GM23338 (cell line): ENCODE measurements at regions not wholly inside any gene's neighbourhood (a gene's known extent, or its start where the extent isn't known, plus 50 kb on each side); places are given as distances from the start of the nearest gene placed in this dataset.

ENCODE experiments used
- ATAC-seq: fragments of 200-7000 bp; cut with Tn5 transposase; 3 replicates; pipeline ENCODE4 v1.9.1; 2020
- DNase-seq: peaks from one replicate; pipeline ENCODE4 v3.0.0-alpha.2; 2015; ENCODE audit warnings: low spot score
- H2AFZ ChIP-seq: fragments of 200-600 bp; sonication (generic); 2 replicates; pipeline ENCODE4 v1.8.0; 2016; ENCODE audit warnings: antibody characterized with exemption, mild to moderate bottlenecking, moderate library complexity
- H3F3A ChIP-seq: fragments of 200-600 bp; sonication (generic); replicated peaks from 2 replicates; pipeline ENCODE4 v1.8.0; 2017; ENCODE audit warnings: antibody characterized with exemption, mixed run types, low read depth
- H3K27ac ChIP-seq: fragments of 200-600 bp; sonication (generic); 2 replicates; pipeline ENCODE4 v1.6.1; 2016; ENCODE audit warnings: low read depth
- H3K27me3 ChIP-seq: fragments of 200-600 bp; sonication (generic); 2 replicates; pipeline ENCODE4 v1.8.0; 2016; ENCODE audit warnings: mild to moderate bottlenecking, mixed run types, moderate library complexity; ENCODE audit not compliant: insufficient read depth
- H3K36me3 ChIP-seq: fragments of 200-600 bp; sonication (generic); 2 replicates; pipeline ENCODE4 v1.8.0; 2016; ENCODE audit warnings: mild to moderate bottlenecking; ENCODE audit not compliant: insufficient read depth
- H3K4me1 ChIP-seq: fragments of 200-600 bp; sonication (generic); 2 replicates; pipeline ENCODE4 v1.8.0; 2016; ENCODE audit warnings: mild to moderate bottlenecking, moderate library complexity; ENCODE audit not compliant: insufficient read depth
- H3K4me2 ChIP-seq: fragments of 200-600 bp; sonication (generic); 2 replicates; pipeline ENCODE4 v1.7.1; 2017; ENCODE audit warnings: mixed run types
- H3K4me3 ChIP-seq: fragments of 200-600 bp; sonication (generic); 2 replicates; pipeline ENCODE4 v1.6.1; 2016; ENCODE audit warnings: mixed run types
- H3K79me2 ChIP-seq: fragments of 200-600 bp; sonication (generic); replicated peaks from 2 replicates; pipeline ENCODE4 v1.8.0; 2017; ENCODE audit warnings: mild to moderate bottlenecking; ENCODE audit not compliant: insufficient read depth
- H3K9me2 ChIP-seq: fragments of 200-600 bp; sonication (generic); 2 replicates; pipeline ENCODE4 v1.8.0; 2017; ENCODE audit not compliant: insufficient read depth
- H4K20me1 ChIP-seq: fragments of 200-600 bp; sonication (generic); replicated peaks from 2 replicates; pipeline ENCODE4 v1.8.0; 2017; ENCODE audit warnings: mild to moderate bottlenecking; ENCODE audit not compliant: insufficient read depth
- H3K27ac Mint-ChIP-seq: 2 replicates; pipeline ENCODE4 v1.8.0; 2020; ENCODE audit warnings: inconsistent platforms, mild to moderate bottlenecking, moderate library complexity, mixed read lengths
- H3K27me3 Mint-ChIP-seq: 3 replicates; pipeline ENCODE4 v1.8.0; 2022; ENCODE audit warnings: low read depth, mild to moderate bottlenecking, moderate library complexity, mixed read lengths, inconsistent platforms; ENCODE audit not compliant: insufficient read depth, poor library complexity
- H3K36me3 Mint-ChIP-seq: 3 replicates; pipeline ENCODE4 v1.8.0; 2021; ENCODE audit warnings: low read depth, mild to moderate bottlenecking, inconsistent platforms, moderate library complexity, mixed read lengths
- H3K4me1 Mint-ChIP-seq: 3 replicates; pipeline ENCODE4 v1.8.0; 2020; ENCODE audit warnings: mild to moderate bottlenecking, inconsistent platforms, mixed read lengths
- H3K4me3 Mint-ChIP-seq: 3 replicates; pipeline ENCODE4 v1.8.0; 2021; ENCODE audit warnings: moderate library complexity, mild to moderate bottlenecking, inconsistent platforms, mixed read lengths
- H3K9me3 Mint-ChIP-seq: 3 replicates; pipeline ENCODE4 v1.8.0; 2020; ENCODE audit warnings: moderate library complexity, mild to moderate bottlenecking, inconsistent platforms, mixed read lengths
- EZH2phosphoT487 ChIP-seq: fragments of 200-600 bp; sonication (generic); IDR thresholded peaks from one replicate; pipeline ENCODE4 v1.8.1; 2018; ENCODE audit warnings: antibody characterized with exemption; ENCODE audit not compliant: unreplicated experiment
- JUNB ChIP-seq: IDR thresholded peaks from one replicate; pipeline ENCODE4 v1.6.1; 2016; ENCODE audit warnings: antibody characterized with exemption; ENCODE audit not compliant: unreplicated experiment
- STAT1 ChIP-seq: IDR thresholded peaks from one replicate; pipeline ENCODE4 v1.6.1; 2016; ENCODE audit warnings: antibody characterized with exemption; ENCODE audit not compliant: unreplicated experiment
- ZNF114 ChIP-seq: fragments of 250-450 bp; sonication (Bioruptor Pico); IDR thresholded peaks from 2 replicates; pipeline ENCODE4 v1.5.0; 2020; ENCODE audit warnings: mild to moderate bottlenecking, moderate library complexity
- TF ChIP-seq, protein P1 (sequence below): IDR thresholded peaks from one replicate; pipeline ENCODE4 v1.6.1; 2018; ENCODE audit warnings: antibody characterized with exemption; ENCODE audit not compliant: unreplicated experiment
- TF ChIP-seq, protein P2 (sequence below): fragments of 250-450 bp; sonication (Bioruptor Pico); IDR thresholded peaks from 2 replicates; pipeline ENCODE4 v1.5.0; 2020; ENCODE audit warnings: mild to moderate bottlenecking, moderate library complexity

DNA sequence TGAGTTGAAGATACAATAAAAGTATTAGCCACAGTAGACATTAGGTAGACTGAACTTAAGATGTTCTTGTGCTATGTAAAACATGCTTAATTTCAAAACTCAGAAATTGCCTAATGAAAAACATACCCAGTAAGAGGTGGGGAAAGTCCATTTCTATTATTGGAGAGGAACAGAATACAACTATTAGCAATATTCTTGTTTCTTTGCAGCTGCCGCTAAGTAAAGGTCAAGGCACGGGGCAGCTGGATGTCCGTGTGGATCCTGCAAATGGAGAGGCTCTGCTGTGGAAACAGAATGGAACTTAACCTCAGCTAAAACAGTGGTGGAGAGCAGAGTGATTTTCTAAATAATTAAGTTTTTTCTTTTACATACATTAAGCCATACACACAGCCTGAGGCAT is 139.2 kb upstream of the ARHGAP28 start:
- Mint-ChIP-seq H3K4me1 (peaks cover 17% of the 10 kb centered on the region), H3K4me3 (no peak overlapping the region), H3K36me3 (no peaks in the 10 kb centered on the region), H3K27ac (no peak overlapping the region), H3K9me3 (no peaks in the 10 kb centered on the region), H3K27me3 (peaks cover 2% of the 10 kb centered on the region)
- H3K9me2 ChIP-seq = peaks cover 7% of the 10 kb centered on the region; the same call in 1 of the 2 replicates
- H3K4me2 ChIP-seq = 0 out of 2 replicates have a peak overlapping the region, but pooled peaks have one; percentile 14
- no peaks in the 10 kb centered on the region for H3K79me2 ChIP-seq
- peaks cover 4% of the 10 kb centered on the region; the same call in 1 of the 2 replicates for H3K4me1 ChIP-seq
- H3K27ac ChIP-seq = no peak overlapping the region
- H3F3A ChIP-seq = no peaks in the 10 kb centered on the region
- no peaks in the 10 kb centered on the region for H3K27me3 ChIP-seq
- ATAC-seq (no peak), DNase-seq (no peak)
- H3K4me3 ChIP-seq = no peak overlapping the region
- no peaks in the 10 kb centered on the region for H4K20me1 ChIP-seq
- no peaks in the 10 kb centered on the region for H3K36me3 ChIP-seq
- TF ChIP-seq, protein P1, sequence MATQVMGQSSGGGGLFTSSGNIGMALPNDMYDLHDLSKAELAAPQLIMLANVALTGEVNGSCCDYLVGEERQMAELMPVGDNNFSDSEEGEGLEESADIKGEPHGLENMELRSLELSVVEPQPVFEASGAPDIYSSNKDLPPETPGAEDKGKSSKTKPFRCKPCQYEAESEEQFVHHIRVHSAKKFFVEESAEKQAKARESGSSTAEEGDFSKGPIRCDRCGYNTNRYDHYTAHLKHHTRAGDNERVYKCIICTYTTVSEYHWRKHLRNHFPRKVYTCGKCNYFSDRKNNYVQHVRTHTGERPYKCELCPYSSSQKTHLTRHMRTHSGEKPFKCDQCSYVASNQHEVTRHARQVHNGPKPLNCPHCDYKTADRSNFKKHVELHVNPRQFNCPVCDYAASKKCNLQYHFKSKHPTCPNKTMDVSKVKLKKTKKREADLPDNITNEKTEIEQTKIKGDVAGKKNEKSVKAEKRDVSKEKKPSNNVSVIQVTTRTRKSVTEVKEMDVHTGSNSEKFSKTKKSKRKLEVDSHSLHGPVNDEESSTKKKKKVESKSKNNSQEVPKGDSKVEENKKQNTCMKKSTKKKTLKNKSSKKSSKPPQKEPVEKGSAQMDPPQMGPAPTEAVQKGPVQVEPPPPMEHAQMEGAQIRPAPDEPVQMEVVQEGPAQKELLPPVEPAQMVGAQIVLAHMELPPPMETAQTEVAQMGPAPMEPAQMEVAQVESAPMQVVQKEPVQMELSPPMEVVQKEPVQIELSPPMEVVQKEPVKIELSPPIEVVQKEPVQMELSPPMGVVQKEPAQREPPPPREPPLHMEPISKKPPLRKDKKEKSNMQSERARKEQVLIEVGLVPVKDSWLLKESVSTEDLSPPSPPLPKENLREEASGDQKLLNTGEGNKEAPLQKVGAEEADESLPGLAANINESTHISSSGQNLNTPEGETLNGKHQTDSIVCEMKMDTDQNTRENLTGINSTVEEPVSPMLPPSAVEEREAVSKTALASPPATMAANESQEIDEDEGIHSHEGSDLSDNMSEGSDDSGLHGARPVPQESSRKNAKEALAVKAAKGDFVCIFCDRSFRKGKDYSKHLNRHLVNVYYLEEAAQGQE = no peak
- TF ChIP-seq ZNF114 (CRISPR knock-in tag) = no peak
- TF ChIP-seq JUNB = no peak
- TF ChIP-seq EZH2phosphoT487 = no peak
- TF ChIP-seq, protein P2, sequence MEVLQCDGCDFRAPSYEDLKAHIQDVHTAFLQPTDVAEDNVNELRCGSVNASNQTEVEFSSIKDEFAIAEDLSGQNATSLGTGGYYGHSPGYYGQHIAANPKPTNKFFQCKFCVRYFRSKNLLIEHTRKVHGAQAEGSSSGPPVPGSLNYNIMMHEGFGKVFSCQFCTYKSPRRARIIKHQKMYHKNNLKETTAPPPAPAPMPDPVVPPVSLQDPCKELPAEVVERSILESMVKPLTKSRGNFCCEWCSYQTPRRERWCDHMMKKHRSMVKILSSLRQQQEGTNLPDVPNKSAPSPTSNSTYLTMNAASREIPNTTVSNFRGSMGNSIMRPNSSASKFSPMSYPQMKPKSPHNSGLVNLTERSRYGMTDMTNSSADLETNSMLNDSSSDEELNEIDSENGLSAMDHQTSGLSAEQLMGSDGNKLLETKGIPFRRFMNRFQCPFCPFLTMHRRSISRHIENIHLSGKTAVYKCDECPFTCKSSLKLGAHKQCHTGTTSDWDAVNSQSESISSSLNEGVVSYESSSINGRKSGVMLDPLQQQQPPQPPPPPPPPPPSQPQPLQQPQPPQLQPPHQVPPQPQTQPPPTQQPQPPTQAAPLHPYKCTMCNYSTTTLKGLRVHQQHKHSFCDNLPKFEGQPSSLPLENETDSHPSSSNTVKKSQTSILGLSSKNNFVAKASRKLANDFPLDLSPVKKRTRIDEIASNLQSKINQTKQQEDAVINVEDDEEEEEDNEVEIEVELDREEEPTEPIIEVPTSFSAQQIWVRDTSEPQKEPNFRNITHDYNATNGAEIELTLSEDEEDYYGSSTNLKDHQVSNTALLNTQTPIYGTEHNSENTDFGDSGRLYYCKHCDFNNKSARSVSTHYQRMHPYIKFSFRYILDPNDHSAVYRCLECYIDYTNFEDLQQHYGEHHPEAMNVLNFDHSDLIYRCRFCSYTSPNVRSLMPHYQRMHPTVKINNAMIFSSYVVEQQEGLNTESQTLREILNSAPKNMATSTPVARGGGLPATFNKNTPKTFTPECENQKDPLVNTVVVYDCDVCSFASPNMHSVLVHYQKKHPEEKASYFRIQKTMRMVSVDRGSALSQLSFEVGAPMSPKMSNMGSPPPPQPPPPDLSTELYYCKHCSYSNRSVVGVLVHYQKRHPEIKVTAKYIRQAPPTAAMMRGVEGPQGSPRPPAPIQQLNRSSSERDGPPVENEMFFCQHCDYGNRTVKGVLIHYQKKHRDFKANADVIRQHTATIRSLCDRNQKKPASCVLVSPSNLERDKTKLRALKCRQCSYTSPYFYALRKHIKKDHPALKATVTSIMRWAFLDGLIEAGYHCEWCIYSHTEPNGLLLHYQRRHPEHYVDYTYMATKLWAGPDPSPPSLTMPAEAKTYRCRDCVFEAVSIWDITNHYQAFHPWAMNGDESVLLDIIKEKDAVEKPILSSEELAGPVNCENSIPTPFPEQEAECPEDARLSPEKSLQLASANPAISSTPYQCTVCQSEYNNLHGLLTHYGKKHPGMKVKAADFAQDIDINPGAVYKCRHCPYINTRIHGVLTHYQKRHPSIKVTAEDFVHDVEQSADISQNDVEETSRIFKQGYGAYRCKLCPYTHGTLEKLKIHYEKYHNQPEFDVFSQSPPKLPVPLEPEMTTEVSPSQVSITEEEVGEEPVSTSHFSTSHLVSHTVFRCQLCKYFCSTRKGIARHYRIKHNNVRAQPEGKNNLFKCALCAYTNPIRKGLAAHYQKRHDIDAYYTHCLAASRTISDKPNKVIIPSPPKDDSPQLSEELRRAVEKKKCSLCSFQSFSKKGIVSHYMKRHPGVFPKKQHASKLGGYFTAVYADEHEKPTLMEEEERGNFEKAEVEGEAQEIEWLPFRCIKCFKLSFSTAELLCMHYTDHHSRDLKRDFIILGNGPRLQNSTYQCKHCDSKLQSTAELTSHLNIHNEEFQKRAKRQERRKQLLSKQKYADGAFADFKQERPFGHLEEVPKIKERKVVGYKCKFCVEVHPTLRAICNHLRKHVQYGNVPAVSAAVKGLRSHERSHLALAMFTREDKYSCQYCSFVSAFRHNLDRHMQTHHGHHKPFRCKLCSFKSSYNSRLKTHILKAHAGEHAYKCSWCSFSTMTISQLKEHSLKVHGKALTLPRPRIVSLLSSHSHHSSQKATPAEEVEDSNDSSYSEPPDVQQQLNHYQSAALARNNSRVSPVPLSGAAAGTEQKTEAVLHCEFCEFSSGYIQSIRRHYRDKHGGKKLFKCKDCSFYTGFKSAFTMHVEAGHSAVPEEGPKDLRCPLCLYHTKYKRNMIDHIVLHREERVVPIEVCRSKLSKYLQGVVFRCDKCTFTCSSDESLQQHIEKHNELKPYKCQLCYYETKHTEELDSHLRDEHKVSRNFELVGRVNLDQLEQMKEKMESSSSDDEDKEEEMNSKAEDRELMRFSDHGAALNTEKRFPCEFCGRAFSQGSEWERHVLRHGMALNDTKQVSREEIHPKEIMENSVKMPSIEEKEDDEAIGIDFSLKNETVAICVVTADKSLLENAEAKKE = no peak
- TF ChIP-seq STAT1 = no peak
- H2AFZ ChIP-seq = no peak overlapping the region
